K562 (cell line): ENCODE measurements at regions not wholly inside any gene's neighbourhood (a gene's known extent, or its start where the extent isn't known, plus 50 kb on each side); places are given as distances from the start of the nearest gene placed in this dataset.

Source experiments
- PYGO2 ChIP-seq: fragments of 450-650 bp; IDR thresholded peaks from 2 replicates; pipeline ENCODE4 v1.6.1; 2016; ENCODE audit warnings: mild to moderate bottlenecking, missing genetic modification characterization, moderate library complexity, missing compliant biosample characterization
- REST ChIP-seq, 2 experiments: fragments of 450-650 bp; formaldehyde crosslinking in 1 of 2; IDR thresholded peaks; 2 replicates each; pipeline versions ENCODE4 v1.4.0 to v1.6.1; 2014 to 2020; ENCODE audit warnings: mild to moderate bottlenecking in 2 of 2, borderline replicate concordance in 1 of 2, low read depth in 1 of 2
- SIN3B ChIP-seq: fragments of 450-650 bp; IDR thresholded peaks from 2 replicates; pipeline ENCODE4 v1.6.1; 2017; ENCODE audit warnings: low read depth, mild to moderate bottlenecking, moderate library complexity
- SRSF1 ChIP-seq: fragments of 200-400 bp; formaldehyde crosslinking; IDR thresholded peaks from 2 replicates; pipeline ENCODE4 v1.6.1; 2017; ENCODE audit warnings: mild to moderate bottlenecking, low read depth, low read length, moderate library complexity
- TF ChIP-seq, protein P1 (sequence below): fragments of 250-450 bp; sonication (Bioruptor Pico); IDR thresholded peaks from 2 replicates; pipeline ENCODE4 v1.4.0; 2020; ENCODE audit warnings: mild to moderate bottlenecking, moderate library complexity

DNA sequence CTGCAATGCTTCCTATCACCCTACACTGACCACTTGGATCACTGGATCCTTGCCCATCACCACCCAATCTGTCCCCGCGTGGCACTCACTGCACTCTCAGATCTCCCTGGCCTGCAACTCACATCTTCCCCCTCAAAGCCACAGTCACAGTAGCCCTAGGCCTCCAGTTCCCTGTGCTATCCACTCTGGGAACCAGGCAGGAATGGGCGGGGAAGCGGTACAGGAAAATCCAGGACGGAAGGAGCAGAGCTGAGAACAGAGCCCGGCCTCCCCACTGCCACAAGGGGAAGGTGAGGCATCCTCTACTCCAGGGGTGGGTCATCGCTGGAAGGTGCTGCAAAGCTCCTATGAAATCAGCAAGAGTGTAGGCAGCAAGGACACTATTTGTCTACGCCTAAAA is 102.6 kb downstream of the ESM1 start (continued):
- no peak for TF ChIP-seq REST (IDR thresholded peaks at IDR 0.05; ENCODE audit: borderline replicate concordance)
- TF ChIP-seq REST (CRISPR knock-in tag; IDR thresholded peaks at IDR 0.05; ENCODE audit: low read depth), result no peak
- no peak for TF ChIP-seq SIN3B
- TF ChIP-seq, protein P1, sequence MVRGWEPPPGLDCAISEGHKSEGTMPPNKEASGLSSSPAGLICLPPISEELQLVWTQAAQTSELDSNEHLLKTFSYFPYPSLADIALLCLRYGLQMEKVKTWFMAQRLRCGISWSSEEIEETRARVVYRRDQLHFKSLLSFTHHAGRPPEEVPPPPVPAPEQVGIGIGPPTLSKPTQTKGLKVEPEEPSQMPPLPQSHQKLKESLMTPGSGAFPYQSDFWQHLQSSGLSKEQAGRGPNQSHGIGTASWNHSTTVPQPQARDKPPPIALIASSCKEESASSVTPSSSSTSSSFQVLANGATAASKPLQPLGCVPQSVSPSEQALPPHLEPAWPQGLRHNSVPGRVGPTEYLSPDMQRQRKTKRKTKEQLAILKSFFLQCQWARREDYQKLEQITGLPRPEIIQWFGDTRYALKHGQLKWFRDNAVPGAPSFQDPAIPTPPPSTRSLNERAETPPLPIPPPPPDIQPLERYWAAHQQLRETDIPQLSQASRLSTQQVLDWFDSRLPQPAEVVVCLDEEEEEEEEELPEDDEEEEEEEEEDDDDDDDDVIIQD, result no peak
- no peak for TF ChIP-seq PYGO2 (tag)
- no peak for TF ChIP-seq SRSF1
